ENCODE measurements at regions not wholly inside any gene's neighbourhood (a gene's known extent, or its start where the extent isn't known, plus 50 kb on each side); places are given as distances from the start of the nearest gene placed in this dataset.
"Not testable (repeated sequence)": the region's sequence is repeated elsewhere in the genome, so short reads cannot be mapped to it uniquely, and the experiment has no call there.

- no peak for TF ChIP-seq CTCF (IDR thresholded peaks at IDR 0.05; ENCODE audit: extremely low read depth, low read depth, low read length)
- Histone ChIP-seq H2AFZ (ENCODE audit: low read length) (no peak overlapping the region), H3K4me3 (ENCODE audit: insufficient read depth, low read length) (no peak overlapping the region), H3K27ac (ENCODE audit: low read depth, low read length) (no peak overlapping the region), H4K20me1 (ENCODE audit: insufficient read depth, low read length) (no peaks in the 10 kb centered on the region), H3K4me1 (ENCODE audit: insufficient read depth, low read length) (no peaks in the 10 kb centered on the region), H3K9me3 (ENCODE audit: low read depth, low read length) (no peaks in the 10 kb centered on the region), H3K27me3 (ENCODE audit: insufficient read depth, low read length) (no peaks in the 10 kb centered on the region), H3K36me3 (ENCODE audit: insufficient read depth, low read length) (no peaks in the 10 kb centered on the region), H3K4me2 (ENCODE audit: insufficient read depth, low read length) (no peak overlapping the region), H3K79me2 (ENCODE audit: insufficient read depth, low read length) (no peaks in the 10 kb centered on the region)
- DNase-seq (ENCODE audit: insufficient read length, low spot score, missing footprints) = no peak
These were observed 81.4 kb upstream of the ACSL1 start for GRCh38 chr4:184907216-184907615.

DNA sequence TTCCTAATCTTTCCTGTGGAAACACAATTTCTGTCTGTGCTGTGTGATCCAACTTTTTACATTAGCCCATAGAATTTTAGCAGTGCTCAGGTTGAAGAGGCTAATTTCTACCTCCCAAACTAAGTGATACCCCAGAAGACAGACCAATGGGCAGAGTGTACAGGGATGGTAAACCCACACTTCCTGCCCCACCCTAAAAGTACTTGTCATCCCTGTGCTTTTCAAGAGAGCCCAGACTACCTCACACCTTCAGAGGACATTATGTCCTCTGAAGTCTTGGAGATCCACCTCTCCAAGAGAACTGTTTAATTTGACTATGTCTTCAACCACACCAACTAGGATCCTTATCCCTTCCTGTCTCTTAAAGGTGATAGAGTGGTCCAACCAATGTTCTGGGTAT is 82.0 kb upstream of the ACSL1 start:
- DNase-seq (ENCODE audit: insufficient read length, low spot score, missing footprints) = no peak
- H3K4me1 ChIP-seq (ENCODE audit: insufficient read depth, low read length) = no peaks in the 10 kb centered on the region
- H3K9me3 ChIP-seq (ENCODE audit: low read depth, low read length) = peaks cover 1% of the 10 kb centered on the region
- no peak overlapping the region for H3K4me2 ChIP-seq (ENCODE audit: insufficient read depth, low read length)
- H4K20me1 ChIP-seq (ENCODE audit: insufficient read depth, low read length) = no peaks in the 10 kb centered on the region
- TF ChIP-seq CTCF (IDR thresholded peaks at IDR 0.05; ENCODE audit: extremely low read depth, low read depth, low read length) = no peak
- H2AFZ ChIP-seq (ENCODE audit: low read length) = no peak overlapping the region
- no peaks in the 10 kb centered on the region for H3K27me3 ChIP-seq (ENCODE audit: insufficient read depth, low read length)
- H3K4me3 ChIP-seq (ENCODE audit: insufficient read depth, low read length) = no peak overlapping the region
- no peaks in the 10 kb centered on the region for H3K36me3 ChIP-seq (ENCODE audit: insufficient read depth, low read length)
- no peak overlapping the region for H3K27ac ChIP-seq (ENCODE audit: low read depth, low read length)
- no peaks in the 10 kb centered on the region for H3K79me2 ChIP-seq (ENCODE audit: insufficient read depth, low read length)

DNA sequence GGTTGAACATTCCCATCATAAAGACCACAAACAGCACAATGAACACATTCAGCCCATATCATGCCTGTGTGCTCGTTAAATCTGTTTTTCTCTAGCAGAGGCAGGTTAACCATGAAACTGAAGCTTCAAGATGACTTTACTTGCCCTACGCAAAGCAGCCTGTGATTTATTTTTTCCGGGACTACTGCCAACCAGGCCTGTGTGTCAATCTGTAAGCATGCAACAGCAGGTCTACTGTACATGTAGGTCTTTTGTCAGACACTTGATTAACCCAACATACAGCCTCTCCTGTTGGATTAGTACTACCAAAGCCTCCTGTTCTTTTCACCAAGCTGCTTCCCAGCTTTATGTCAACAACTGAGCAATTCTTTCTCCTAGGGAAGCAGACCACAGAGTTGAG is 85.5 kb upstream of the ACSL1 start:
- peaks cover 1% of the 10 kb centered on the region for H3K9me3 ChIP-seq (ENCODE audit: low read depth, low read length)
- H3K4me2 ChIP-seq (ENCODE audit: insufficient read depth, low read length) = no peak overlapping the region
- no peak overlapping the region for H3K27ac ChIP-seq (ENCODE audit: low read depth, low read length)
- H3K79me2 ChIP-seq (ENCODE audit: insufficient read depth, low read length) = no peaks in the 10 kb centered on the region
- no peaks in the 10 kb centered on the region for H4K20me1 ChIP-seq (ENCODE audit: insufficient read depth, low read length)
- H3K4me3 ChIP-seq (ENCODE audit: insufficient read depth, low read length) = no peak overlapping the region
- no peak for DNase-seq (ENCODE audit: insufficient read length, low spot score, missing footprints)
- no peak overlapping the region for H2AFZ ChIP-seq (ENCODE audit: low read length)
- no peak for TF ChIP-seq CTCF (IDR thresholded peaks at IDR 0.05; ENCODE audit: extremely low read depth, low read depth, low read length)
- H3K4me1 ChIP-seq (ENCODE audit: insufficient read depth, low read length) = no peaks in the 10 kb centered on the region
- no peaks in the 10 kb centered on the region for H3K27me3 ChIP-seq (ENCODE audit: insufficient read depth, low read length)
- H3K36me3 ChIP-seq (ENCODE audit: insufficient read depth, low read length) = no peaks in the 10 kb centered on the region

- TF ChIP-seq CTCF (IDR thresholded peaks at IDR 0.05; ENCODE audit: extremely low read depth, low read depth, low read length) = no peak
- no peak overlapping the region for H3K4me2 ChIP-seq (ENCODE audit: insufficient read depth, low read length)
- DNase-seq (ENCODE audit: insufficient read length, low spot score, missing footprints) = no peak
- peaks cover 1% of the 10 kb centered on the region for H3K9me3 ChIP-seq (ENCODE audit: low read depth, low read length)
- no peaks in the 10 kb centered on the region for H3K27me3 ChIP-seq (ENCODE audit: insufficient read depth, low read length)
- no peaks in the 10 kb centered on the region for H3K36me3 ChIP-seq (ENCODE audit: insufficient read depth, low read length)
- H3K79me2 ChIP-seq (ENCODE audit: insufficient read depth, low read length) = no peaks in the 10 kb centered on the region
- H3K4me3 ChIP-seq (ENCODE audit: insufficient read depth, low read length) = no peak overlapping the region
- H4K20me1 ChIP-seq (ENCODE audit: insufficient read depth, low read length) = no peaks in the 10 kb centered on the region
- H3K4me1 ChIP-seq (ENCODE audit: insufficient read depth, low read length) = no peaks in the 10 kb centered on the region
- no peak overlapping the region for H2AFZ ChIP-seq (ENCODE audit: low read length)
- no peak overlapping the region for H3K27ac ChIP-seq (ENCODE audit: low read depth, low read length)
These were observed 87.8 kb upstream of the ACSL1 start for GRCh38 chr4:184913356-184914143.

GRCh38 chr4:184918799-184919198 is 93.0 kb upstream of the ACSL1 start:
- DNase-seq (ENCODE audit: insufficient read length, low spot score, missing footprints); H3K79me2 ChIP-seq (ENCODE audit: insufficient read depth, low read length); H3K4me2 ChIP-seq (ENCODE audit: insufficient read depth, low read length); H2AFZ ChIP-seq (ENCODE audit: low read length); H3K36me3 ChIP-seq (ENCODE audit: insufficient read depth, low read length); H3K4me1 ChIP-seq (ENCODE audit: insufficient read depth, low read length); H3K4me3 ChIP-seq (ENCODE audit: insufficient read depth, low read length); H3K27ac ChIP-seq (ENCODE audit: low read depth, low read length); H3K27me3 ChIP-seq (ENCODE audit: insufficient read depth, low read length); H3K9me3 ChIP-seq (ENCODE audit: low read depth, low read length); H4K20me1 ChIP-seq (ENCODE audit: insufficient read depth, low read length): not testable (repeated sequence)

Measured in osteoblast (primary cell).